Fibroblast of villous mesenchyme (primary cell): ENCODE measurements at regions not wholly inside any gene's neighbourhood (a gene's known extent, or its start where the extent isn't known, plus 50 kb on each side); places are given as distances from the start of the nearest gene placed in this dataset.

Experiments
- DNase-seq: peaks from one replicate; pipeline ENCODE4 v3.0.0-alpha.2; 2010; ENCODE audit warnings: low read depth
- H3K4me3 ChIP-seq: 2 replicates; pipeline ENCODE4 v1.5.1; 2011; ENCODE audit warnings: low read depth, mild to moderate bottlenecking, low read length
- TF ChIP-seq, protein P1 (sequence below): IDR thresholded peaks from 2 replicates; pipeline ENCODE4 v1.5.1; 2012; ENCODE audit warnings: low read depth, mild to moderate bottlenecking, low read length; ENCODE audit not compliant: insufficient read depth

DNA sequence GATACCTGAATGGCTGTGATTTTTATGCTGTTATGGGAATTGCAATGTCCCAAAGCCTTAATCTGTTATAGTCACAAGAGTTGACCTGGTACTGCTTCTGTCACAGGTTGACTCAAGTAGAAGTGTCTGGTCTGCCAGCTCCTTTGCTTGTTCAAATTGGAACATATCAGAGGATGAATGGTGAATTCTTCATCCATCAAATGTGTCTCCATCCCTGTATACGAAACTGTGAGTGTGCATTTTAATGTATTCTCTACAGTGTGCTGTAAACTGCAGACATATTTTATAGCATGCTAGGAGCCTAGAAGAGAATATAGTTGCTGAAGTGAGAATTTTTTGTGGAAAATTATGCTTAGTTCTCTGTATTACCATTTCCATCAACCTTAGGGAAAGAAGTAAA, 608.4 kb downstream of the AMY1C start:
- no peak overlapping the region for H3K4me3 ChIP-seq
- TF ChIP-seq, protein P1, sequence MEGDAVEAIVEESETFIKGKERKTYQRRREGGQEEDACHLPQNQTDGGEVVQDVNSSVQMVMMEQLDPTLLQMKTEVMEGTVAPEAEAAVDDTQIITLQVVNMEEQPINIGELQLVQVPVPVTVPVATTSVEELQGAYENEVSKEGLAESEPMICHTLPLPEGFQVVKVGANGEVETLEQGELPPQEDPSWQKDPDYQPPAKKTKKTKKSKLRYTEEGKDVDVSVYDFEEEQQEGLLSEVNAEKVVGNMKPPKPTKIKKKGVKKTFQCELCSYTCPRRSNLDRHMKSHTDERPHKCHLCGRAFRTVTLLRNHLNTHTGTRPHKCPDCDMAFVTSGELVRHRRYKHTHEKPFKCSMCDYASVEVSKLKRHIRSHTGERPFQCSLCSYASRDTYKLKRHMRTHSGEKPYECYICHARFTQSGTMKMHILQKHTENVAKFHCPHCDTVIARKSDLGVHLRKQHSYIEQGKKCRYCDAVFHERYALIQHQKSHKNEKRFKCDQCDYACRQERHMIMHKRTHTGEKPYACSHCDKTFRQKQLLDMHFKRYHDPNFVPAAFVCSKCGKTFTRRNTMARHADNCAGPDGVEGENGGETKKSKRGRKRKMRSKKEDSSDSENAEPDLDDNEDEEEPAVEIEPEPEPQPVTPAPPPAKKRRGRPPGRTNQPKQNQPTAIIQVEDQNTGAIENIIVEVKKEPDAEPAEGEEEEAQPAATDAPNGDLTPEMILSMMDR = no peak

DNA sequence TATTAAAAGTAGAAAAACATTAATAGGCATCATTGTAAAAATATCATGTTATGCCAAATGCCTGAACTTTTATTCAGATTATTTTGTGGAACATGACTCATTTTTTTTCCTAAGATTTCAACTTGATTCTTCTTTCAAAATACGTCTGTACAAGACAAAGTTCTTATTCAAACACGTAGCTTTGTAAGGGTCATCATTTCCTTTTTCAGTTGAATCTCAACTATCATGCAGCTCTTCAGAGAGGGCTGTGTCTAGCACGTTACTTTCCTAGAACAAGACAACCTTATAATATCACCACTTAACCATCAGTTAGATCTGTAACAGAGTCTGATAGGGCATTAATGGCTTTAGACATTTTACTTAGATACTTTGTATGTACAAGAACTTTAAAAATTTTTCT, 608.9 kb downstream of the AMY1C start:
- no peak for DNase-seq
- H3K4me3 ChIP-seq = no peak overlapping the region
- TF ChIP-seq, protein P1 = no peak

More for the DNA sequence above, 608.4 kb downstream of the AMY1C start:
- no peak for DNase-seq

DNA sequence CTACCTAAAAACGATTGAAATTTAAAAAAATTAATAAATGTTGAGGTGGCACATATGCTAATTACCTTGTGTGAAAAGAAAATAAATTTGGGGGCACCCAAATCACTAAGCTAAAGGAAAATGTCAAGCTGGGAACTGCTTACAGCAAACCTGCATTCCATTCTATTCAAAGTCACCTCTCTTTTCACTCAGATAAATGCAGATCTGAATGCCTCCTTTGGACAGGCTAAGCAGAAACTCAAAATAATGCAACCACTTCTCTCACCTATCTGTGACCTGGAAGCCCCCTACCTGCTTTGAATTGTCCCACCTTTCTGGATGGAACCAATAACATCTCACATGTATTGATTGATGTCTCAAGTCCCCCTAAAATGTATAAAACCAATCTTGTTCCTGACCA, 628.7 kb downstream of the AMY1C start:
- DNase-seq = no peak
- no peak overlapping the region for H3K4me3 ChIP-seq
- TF ChIP-seq, protein P1 = no peak

DNA sequence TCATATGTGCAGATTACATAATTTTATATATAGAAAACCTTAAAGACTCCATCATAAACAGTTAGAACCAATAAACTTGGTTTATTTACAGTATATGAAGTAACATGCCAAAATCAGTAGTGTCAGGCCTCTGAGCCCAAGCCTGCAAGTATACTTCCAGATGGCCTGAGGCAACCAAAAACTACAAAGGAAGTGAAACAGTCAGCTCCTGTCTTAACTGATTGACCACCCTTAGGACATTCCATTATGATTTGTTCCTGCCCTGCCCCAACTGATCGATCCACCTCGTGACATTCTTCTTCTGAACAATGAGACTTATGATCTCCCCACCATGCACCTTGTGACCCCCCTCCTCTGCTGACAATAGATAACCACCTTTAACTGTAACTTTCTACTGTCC, 630.3 kb downstream of the AMY1C start:
- DNase-seq = no peak
- TF ChIP-seq, protein P1 = no peak
- no peak overlapping the region for H3K4me3 ChIP-seq

DNA sequence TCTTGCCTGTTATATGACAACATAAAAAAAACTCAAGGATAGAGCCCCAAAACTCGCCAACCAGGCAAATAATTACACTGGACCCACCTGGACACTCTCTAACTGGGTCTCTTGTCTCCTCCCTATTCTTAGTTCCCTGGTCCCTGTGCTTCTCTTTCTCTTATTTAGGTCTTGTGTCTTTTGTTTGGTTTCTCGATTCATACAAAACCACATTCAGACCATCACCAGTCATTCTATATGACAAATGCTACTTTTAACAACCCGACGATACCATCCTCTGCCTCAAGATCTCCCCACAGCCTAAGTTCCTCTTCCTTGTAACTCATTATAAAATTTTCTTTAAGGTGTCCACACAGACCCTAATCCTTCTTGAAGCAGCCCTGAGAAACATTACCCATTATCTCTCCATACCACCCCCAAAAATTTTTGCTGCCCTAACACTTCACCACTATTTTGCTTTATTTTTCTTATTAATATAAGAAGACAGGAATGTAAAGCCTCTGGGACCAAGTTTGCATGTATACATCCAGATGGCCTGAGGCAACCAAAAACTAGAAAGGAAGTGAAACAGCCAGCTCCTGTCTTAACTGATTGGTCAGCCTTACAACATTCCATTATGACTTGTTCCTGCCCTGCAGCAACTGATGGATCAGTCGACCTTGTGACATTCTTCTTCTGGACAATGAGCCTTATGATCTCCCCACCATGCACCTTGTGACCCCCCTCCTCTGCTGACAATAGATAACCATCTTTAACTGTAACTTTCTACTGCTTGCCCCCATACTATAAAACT, 638.2 kb downstream of the AMY1C start:
- TF ChIP-seq, protein P1 = no peak
- no peak for DNase-seq
- H3K4me3 ChIP-seq = no peak overlapping the region

DNA sequence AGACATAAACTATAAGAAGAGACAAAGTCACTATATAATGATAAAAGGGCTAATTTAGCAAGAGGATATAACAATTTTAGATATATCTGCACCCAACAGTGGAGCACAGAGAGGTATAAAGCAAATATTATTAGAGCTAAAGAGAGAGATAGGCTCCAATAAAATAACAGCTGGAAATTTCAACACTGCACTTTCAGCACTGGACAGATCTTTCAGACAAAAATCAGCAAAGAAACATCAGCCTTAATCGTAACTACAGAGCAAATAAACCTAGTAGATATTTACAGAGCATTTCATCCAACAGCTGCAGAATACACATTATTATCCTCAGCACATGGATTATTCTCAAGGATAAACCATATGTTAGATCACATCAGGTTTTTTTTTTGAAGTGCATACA, 642.9 kb downstream of the AMY1C start:
- DNase-seq = no peak
- TF ChIP-seq, protein P1 = no peak
- no peak overlapping the region for H3K4me3 ChIP-seq

DNA sequence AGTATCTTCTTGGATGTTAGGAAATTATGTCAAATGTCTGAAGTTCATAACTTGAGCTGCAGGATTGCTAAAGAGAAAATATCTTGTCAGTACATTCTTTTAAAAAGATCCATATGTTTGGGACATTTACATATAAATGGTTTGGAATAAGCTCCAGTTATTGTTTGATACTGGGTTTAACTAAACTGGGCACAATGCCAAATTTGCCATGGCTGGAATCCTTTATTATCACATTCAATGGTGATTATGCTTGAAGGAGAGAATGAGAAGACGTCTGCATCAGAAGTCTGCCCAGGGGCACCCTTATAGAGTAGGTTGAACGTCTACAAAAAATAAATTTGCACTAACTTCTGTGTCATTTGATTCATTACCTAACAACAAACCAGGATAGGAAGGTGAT, 652.5 kb downstream of the AMY1C start:
- no peak overlapping the region for H3K4me3 ChIP-seq
- no peak for DNase-seq
- TF ChIP-seq, protein P1 = no peak
